ENCODE measurements at regions not wholly inside any gene's neighbourhood (a gene's known extent, or its start where the extent isn't known, plus 50 kb on each side); places are given as distances from the start of the nearest gene placed in this dataset.
A peak's percentile ranks its signal among the peaks of the same experiment; 100 is the strongest.

DNA sequence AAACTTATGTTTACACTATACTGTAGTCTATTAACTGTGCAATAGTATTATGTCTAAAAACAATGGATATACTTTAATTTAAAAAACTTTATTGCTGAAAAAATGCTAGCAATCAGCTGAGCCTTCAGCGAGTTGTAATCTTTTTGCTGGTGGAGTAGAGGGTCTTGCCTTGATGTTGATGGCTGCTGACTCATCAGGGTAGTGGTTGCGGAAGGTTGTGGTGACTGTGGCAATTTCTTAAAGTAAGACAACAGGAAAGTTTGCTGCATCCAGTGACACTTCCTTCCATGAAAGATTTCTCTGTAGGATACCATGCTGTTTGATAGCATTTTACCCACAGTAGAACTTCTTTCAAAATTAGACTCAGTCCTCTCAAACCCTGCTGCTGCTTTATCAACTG lies 234.7 kb upstream of the CSF3R start:
- DNase-seq: no peak

DNA sequence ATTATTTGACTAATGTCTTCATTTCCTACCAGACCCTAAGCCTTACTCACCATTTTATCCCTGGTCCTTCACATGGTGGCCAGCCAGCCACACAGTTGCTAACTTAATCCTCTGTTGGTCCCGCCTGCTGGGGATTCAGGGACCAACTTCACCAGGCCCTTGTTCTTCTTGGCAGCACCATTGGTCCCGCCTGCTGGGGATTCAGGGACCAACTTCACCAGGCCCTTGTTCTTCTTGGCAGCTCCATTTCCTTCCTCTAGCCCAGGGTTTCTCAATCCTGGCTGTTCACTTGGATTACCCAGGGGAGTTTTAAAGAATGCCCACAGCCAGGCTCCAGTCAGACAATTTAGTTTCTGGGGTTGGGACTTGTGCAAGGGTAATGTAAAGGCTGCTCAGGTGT lies 233.1 kb upstream of the CSF3R start:
- no peak for DNase-seq

DNA sequence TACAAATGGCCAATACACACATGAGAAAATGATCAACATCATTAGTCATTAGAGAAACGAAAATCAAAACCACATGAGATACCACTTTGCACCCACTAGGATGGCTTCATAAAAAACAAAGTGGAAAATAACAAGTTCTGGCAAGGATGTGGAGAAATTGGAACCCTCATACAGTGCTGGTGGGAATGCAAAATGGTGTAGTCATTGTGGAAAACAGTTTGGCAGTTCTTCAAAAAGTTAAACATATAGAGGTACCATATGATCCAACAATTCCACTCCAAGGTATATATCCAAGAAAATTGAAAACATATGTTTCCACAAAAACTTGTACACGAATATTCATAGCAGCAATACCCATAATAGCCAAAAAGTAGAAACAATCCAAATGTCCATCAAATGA lies 231.6 kb upstream of the CSF3R start:
- no peak for DNase-seq

DNA sequence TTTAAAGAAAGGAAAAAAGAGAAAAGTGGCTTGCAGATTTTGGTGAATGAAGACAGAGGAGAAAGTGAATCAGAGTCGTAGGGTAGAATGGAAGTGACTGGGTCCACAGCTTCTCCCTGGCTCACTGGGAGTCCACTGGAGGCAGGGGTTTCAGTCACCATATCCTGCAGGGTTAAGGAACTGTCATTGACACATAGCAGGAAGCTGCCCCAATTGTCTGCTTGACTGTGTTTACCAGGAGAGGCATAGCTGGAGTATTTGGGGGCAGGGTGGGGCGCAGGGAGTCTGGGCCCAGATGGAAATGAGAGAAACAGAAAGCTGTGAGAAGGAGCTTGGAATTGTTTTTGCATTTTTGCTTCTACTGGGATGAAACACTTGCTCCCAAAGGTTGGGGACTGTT lies 228.8 kb upstream of the CSF3R start:
- DNase-seq: no peak

DNA sequence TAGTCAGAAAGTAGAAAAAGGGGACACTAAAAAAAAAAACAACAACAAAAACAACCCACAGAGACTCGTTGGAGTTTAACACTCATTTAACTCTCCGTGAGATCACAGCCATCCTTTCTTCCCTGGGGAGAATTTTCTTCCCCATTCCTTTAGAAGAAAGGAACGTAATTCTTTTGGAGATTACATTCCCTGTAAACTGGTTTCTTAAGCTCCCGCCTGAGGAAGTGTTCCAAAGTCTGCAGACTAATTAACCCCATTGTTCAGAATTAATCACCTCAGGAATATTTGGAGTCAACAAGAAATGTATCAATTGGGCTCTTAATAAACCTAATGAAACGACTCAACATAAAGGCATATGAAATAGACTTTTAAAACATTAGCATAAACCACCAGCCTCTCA lies 228.2 kb upstream of the CSF3R start:
- no peak for DNase-seq

DNA sequence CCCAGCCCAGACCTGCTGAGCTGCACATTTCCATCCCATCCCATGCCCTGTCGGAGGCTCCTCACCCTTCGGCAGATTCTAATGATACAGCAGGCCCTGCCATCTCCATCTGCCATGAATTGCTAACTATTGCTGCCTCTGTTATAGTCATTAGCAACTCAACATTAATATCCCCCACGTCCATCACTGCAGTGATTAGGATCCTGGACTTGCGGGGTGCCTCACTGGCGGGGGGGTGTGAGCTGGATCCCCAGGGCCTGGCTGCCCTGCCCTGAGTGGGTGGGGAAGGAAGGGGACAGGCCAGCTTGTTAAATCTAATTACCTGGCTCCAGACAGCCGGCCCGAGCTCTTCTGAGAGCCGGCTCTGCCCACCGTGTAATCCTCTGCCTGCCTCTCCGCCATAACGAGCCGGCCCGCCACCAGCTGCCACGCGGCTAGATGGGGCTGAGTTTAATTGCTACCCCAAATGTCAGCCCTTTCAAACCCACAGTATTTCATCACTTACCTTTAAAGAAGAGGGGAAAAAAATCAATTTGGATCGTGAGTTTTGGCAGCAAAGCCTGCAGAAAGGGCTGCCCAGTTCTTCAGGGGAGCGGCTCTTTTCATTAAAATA lies 227.3 kb upstream of the CSF3R start:
- DNase-seq: no peak

DNA sequence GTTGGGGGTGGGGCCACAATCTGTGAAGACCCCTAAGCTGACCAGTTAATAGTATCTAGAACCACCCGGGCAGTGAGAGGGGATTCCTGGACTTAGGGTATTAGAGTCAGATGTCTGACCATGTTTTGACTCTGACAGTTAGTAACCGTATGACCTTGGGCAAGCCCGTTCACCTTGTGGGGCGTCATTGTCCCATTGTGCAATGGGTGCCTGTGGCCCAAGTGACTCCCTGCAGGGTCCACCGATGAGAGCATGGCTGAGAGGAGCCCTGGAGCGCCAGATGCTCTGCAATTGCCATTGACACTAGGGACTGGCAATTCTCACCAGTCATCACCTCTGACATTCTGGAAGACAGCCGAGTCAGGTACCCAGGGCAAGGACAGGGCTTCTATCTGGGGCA lies 225.9 kb upstream of the CSF3R start:
- DNase-seq: no peak

DNA sequence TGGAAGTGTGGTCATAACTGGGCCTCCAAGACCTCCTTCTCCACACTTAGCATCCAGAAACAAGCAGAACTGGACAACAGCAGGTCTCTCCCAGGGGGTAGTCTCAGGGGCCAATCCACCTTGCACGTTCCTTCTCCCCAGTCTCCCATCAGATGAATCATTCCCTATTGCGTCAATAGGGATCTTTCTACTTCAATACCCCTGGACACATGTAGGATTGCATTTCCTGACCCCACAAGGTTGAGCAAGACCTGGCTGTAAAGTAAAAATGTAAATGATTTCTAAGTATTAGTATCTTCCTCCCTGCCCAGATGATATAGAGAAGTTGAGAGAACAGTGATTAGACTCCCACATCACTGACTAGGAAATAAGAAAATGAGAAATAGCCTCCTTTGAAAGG lies 224.5 kb upstream of the CSF3R start:
- DNase-seq: no peak

DNA sequence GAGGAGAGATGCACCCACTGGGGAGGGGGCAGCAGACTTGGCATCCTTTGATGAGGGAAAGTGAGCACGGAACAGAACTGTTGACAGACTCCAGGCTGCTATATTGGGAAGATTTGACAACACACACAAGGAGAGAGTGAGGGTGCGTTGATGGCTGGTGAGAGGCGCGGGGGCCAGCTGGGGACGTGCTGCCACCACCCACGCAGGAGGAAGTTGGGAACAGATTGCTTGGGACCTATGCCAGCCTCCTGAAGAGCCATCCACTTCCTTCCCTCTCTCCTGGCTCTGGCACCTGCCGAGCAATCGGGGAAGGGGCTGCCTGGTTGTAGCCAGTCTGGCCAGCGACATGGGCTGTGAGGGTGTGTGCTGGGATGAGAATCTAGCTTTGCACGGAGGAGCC lies 223.7 kb upstream of the CSF3R start:
- DNase-seq: no peak

DNA sequence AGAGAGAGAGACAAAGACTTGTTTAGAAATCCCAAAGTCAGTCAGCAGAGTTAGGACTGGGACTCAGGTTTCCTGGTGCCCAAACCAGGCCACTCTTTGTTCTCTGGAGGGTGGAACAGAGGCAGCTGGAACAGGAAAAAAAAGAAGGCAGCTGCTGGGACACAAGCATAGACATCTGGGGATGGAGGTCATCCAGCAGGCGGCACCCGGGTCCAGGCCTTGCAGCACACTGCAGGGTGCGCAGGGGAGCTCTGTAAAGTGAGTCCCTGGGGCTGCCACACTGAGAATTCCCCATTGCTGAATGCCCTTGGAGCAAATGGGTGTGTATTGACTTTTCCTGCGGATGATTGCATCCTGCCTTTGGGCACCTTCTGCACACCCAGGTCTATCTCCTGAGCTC lies 222.9 kb upstream of the CSF3R start:
- no peak for DNase-seq

DNA sequence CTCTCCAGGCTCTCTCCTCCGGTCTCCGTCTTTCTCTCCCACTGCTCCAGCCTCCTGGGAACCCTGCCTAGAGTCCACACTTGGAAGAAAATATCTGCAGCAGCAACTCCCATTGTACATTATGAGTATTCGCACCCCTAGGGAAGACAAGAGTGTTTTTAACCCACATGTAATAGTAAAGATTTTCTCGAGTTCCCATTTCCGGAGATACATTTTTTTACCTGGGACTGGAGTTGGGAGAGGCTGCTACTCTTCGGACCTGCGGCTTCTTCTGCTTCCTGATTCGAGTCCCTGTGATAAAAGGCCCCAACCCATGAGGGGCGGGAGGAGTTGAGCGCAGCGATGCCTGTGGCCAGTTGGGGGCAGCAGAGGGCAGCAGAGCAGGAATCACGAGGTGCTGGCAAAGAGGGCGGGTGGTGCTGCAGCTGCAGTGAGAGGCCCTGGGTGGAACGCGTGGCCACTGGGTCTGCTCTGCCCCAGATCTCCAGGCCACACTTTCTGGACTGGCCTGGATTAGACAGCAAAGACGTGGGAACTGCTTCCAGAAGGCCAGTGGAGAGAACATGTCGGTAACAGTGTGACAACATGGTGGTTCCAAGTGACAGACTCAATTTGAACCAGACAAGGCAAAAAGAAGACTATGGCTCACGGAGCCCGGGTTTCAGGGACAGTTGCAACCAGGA lies 221.0 kb upstream of the CSF3R start:
- peak; percentile 83 for DNase-seq

DNA sequence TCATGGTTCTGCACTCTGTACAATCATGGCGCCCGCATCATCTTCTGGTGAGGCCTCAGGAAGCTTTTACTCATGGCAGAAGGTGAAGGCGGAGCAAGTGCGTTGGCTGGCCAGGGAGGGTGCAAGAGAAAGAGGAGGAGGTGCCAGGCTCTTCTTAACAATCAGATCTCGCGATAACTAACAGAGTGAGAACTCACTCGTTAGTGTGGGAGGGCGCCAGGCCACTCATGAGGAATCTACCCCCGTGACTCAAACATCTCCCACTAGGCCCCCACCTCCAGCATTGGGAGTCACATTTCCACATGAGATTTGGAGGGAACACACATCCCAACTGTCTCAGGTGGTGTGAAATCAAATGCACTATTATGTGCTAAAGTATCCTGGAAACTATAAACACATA lies 220.2 kb upstream of the CSF3R start:
- no peak for DNase-seq

DNA sequence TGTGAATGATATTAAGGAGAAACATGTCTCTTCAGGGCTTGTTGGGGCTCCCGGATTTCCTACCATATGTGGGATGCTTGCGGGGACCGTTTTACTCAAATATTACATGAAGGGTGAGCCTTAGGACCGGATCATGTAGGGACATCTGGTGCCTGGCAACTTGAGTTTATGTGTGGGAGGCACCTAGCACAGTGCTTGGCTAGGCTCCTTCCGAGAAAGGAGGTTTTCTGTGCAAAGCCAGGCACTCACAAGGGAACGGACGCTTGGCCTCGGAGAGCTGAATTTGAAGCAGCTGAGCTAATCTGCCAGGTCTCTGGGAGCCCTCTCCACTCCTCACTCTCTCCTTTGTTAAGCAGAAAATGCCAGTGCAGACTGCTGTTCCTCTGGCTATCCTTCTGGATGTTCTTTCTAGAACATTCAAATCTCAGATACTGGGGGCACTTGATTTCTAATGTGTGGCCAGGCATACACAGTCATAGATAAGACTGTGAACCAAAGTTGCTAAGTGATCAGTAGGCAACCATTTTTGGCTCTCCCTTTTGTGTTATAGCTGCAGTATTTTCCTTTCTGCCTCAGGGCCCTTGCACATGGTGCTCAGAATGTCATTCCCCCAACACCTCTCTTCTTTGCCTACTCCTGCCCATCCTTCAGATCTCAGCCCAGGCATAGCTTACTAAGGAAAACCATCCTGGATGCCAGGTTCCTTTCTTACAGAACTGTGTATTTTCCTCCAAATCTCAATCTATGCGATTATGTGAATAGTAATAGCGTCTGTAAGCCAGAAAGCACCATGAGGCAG lies 216.6 kb upstream of the CSF3R start:
- no peak for DNase-seq

DNA sequence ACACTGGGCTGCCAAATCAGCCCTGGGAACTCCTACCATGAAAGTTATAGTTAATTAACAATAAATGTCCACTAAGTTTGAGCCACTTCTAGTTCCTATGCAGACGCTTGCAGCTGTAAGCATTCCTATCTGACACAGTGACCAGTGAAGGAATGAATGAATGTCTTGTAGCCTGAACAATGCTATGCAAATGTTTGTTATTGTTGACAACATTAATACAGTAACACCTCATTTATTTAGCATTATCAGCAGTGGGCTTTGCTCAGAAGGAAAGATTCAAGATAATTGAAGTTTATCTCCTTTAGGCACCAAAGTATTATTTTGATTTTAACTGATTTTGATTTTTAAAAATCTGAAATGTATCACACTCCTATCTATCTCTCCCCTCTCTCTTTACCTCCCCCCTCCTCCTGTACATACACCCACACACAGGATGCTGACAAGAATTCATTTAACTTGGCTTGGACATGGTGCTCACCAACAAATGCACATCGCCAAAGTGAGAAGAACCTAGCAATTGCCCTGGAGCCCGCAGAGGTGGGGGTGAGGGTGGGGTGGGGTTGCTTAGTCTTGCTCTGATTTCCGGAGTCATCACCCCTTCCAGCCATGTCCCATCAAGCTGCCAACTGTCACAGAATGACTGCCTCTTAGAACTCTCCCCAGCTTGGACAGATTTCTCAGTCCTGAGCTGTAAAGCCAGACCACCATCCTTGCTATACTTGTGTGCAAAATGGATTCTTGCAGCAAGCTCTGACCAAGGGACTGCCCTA lies 215.3 kb upstream of the CSF3R start:
- DNase-seq: no peak

DNA sequence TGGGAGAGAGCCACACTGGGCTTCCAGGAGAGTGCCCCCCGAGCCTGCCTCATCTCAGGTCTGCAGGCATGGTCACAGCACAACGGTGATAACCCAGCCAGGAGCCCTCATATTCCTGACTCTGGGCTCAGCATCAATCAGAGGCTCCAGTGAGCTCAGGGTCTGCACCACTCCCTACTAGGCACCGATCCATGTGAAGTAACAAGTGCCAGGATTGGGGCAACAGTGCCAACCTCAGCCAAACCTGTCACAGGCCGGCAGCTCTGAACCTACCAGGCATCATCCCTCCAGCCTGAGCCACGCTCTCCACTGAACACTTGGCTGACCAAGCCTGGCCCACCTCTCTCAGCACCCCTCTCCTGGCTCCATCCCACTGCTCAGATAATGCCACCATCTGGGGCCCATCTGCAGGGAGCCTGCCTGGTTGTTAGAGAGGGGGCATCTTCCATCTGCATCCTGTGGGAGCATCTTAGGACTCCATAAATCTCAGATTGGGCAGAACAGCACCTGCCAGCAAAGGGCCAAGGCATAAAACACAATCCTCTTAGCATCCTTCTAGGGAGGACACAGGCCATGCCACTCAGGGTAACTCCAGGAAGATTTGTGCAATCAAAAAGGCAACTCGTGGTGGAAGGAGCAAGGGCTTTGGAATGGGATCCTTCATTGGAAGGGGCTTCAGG lies 213.7 kb upstream of the CSF3R start:
- DNase-seq: no peak

DNA sequence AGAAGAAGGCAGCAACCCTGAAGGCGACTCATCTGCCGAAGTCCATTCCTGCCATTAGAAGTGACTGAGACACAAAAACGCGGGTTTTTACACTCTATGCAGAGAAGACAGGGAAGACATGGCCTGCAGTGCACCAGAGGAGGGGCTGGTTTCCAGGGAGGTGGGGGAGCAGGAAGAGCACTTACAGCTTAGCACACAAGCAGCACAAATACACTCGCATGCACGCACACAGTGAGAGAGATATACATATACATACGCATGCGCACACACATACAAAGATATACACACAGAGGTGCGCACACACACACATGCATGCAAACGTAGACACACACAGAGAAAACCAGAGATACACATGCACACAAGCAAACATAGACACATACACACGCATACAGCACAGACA lies 210.9 kb upstream of the CSF3R start:
- DNase-seq: no peak

DNA sequence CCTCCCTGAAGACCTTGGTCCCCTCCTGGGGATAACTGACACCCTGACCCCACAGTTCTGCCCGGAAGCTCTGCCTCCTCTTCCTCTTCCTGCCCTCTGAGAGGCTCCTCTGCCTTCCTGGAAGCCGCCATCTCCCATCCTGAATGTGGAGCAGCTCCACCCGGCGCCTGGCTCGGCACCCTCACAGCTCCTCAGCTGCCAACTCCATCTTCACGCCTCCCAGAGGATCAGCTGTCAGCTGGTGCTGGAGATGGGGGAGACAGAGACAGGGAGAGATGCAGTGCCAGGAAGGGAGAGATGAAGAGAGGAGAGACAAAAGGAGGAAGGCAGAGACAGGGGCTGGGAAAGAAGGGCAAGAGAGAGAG lies 210.4 kb upstream of the CSF3R start:
- no peak for DNase-seq

DNA sequence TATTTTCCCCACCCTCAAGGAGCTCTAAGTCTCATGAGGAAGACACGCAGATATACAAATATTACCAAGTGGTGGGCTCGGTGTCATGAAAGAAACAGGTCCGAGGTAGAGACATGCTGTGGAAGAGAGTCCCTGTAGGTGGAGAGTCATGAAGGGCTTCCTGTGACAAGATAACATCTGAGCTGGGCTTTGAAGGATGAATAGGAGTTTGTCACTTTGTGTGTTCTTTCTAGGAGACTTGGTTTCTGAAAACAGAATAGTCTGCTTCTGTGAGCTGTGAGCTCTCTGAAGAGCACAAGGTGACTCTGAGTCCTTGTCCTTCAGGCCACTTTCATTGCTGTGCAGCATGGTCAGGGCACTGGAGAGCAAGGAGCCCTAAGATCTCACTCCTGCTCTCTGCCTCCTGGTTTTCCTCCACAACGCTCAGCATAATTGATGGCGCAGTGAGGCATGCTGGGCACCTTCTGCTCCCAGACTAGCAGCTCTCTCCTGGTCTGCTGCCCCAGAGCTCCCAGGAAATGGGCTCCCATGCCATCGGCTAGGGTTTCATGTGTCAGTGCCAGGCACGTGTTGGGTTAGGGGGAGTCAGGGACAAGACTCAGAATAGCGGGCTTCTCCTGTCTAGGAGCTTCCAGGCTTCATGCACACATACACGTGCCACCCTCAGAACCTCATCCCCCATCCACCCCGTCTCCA lies 209.9 kb upstream of the CSF3R start:
- DNase-seq: no peak

DNA sequence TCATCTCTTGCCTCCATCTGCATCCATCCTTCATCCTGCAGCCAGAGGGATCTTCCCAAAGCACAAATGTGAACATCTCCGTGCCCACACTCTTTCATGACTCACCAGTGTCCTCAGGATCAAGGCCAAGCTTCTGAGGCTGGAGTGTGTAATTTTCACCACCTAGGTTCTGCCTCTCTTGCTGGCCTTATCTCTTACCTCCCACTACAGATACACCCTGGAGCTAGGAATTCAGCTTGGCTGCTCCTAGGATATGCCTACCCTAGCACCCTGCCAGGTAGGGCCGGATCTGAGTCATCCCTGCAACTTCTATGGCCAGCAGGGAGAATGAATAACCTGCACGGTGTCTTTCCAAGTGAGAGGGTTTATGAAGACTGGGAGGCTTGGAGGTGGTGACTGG lies 208.7 kb upstream of the CSF3R start:
- no peak for DNase-seq

DNA sequence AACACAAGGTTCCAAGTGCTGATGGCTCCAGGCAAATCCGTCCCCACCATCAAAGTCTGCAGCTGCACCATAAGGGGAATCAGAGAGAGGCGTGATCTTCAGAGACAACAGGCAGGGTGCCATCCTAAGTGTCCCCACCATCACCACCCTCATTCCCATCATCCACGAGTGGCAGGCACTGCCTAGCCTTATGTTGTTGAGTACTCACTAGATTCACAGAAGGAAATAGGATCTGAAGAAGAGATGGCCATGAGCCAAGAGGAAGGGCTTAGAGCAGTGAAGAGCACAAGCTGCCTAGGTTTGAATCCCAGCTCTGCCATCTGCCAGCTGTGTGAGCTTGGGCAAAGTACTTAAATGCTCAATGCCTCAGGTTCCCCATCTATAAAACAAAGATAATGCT lies 207.3 kb upstream of the CSF3R start:
- no peak for DNase-seq

DNA sequence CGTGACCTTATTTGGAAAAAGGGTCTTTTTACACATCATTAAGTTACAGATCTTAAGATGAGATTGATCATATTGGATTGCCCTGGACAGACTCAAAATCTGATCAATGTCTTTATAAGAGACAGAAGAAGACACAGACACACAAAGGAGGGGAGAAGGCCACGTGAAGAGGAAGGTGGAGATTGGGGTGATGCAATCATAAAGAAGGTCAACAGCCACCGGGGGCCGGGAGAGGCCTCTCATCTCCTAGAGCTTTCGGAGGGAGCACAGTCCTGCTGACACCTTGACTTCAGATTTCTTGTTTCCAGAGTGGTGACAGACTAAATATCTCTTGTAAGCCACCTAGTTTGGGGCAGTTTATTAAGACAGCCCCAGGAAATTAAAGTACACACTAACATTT lies 204.6 kb upstream of the CSF3R start:
- no peak for DNase-seq

DNA sequence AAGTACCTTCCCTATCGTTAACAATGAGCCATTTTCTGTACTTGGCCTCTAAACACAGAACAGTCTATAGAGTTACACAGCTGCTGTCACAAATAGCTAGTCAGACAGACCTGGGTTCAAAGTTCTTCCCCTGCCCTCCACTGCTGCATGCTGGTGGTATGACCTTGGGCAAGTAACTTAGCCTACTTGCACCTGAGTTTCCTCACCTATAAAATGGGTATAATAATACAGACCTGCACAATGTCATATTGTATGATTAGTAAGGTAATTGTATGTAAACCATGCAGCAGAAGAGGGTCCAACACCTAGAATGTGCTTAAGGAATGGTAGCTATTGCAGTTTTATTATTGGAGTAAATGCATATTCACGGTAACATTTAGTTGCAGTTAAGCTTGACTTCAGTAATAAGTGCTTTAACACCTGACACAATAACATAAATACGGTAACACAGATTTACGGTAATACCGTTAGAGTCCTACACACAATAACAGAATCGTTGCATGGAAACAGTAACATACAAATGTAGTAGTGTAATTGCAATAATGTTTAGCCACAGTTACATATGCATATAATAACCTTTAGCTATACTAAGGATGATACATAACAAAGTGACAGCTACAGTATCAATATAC lies 193.3 kb upstream of the CSF3R start:
- DNase-seq: no peak

Measured in activated T-cell treated with anti-CD3 and anti-CD28 coated beads, Interleukin-2, amount 50 U/mL, for 48 hours (primary cell).